ENCODE measurements at regions not wholly inside any gene's neighbourhood (a gene's known extent, or its start where the extent isn't known, plus 50 kb on each side); places are given as distances from the start of the nearest gene placed in this dataset.

GRCh38 chr18:55861266-55861665, 273.3 kb upstream of the TCF4 start:
- Histone ChIP-seq H3K36me3 (ENCODE audit: control insufficient read depth, insufficient read depth, low read length) (no peaks in the 10 kb centered on the region), H3K9ac (ENCODE audit: insufficient read depth, low read length) (no peak overlapping the region), H4K20me1 (ENCODE audit: control insufficient read depth, extremely low read depth, insufficient read depth, low read length) (no peaks in the 10 kb centered on the region), H3K9me3 (ENCODE audit: control insufficient read depth, insufficient read depth, low read depth, low read length) (no peaks in the 10 kb centered on the region), H3K27ac (ENCODE audit: insufficient read depth, low read length) (no peak overlapping the region), H3K79me2 (ENCODE audit: control insufficient read depth, insufficient read depth, low read length) (no peaks in the 10 kb centered on the region), H3K27me3 (ENCODE audit: control insufficient read depth, insufficient read depth, low read length) (no peaks in the 10 kb centered on the region), H3K4me2 (ENCODE audit: extremely low read depth, insufficient read depth, low read length) (no peak overlapping the region), H3K4me3 (replicated peaks in 1 of 4; ENCODE audit: control extremely low read depth in 1 of 4, insufficient read depth in 1 of 4, low read depth in 3 of 4, low read length in 4 of 4) (no peak overlapping the region), H2AFZ (ENCODE audit: low read length) (no peak overlapping the region), H3K4me1 (ENCODE audit: control insufficient read depth, extremely low read depth, insufficient read depth, low read length) (no peaks in the 10 kb centered on the region)
- TF ChIP-seq EZH2 (IDR thresholded peaks at IDR 0.05; ENCODE audit: low read length, missing control alignments), result no peak
- TF ChIP-seq CTCF (conservative IDR thresholded peaks at IDR 0.05 in 1 of 2, IDR thresholded peaks at IDR 0.05 in 1 of 2; ENCODE audit: low read depth in 1 of 2, low read length in 2 of 2), result peak; percentile 59 to 77
- peak; percentile 60 to 65 for DNase-seq (ENCODE audit: low read depth in 2 of 2)

GRCh38 chr18:55858661-55859515, 270.9 kb upstream of the TCF4 start:
- H3K4me2 ChIP-seq (ENCODE audit: extremely low read depth, insufficient read depth, low read length), result no peak overlapping the region
- peak in 1 of 2 donors; percentile 67 for DNase-seq (ENCODE audit: low read depth in 2 of 2)
- no peak overlapping the region for H2AFZ ChIP-seq (ENCODE audit: low read length)
- H3K79me2 ChIP-seq (ENCODE audit: control insufficient read depth, insufficient read depth, low read length), result no peaks in the 10 kb centered on the region
- H3K9ac ChIP-seq (ENCODE audit: insufficient read depth, low read length), result no peak overlapping the region
- H3K9me3 ChIP-seq (ENCODE audit: control insufficient read depth, insufficient read depth, low read depth, low read length), result no peaks in the 10 kb centered on the region
- no peak overlapping the region for H3K4me3 ChIP-seq (replicated peaks in 1 of 4; ENCODE audit: control extremely low read depth in 1 of 4, insufficient read depth in 1 of 4, low read depth in 3 of 4, low read length in 4 of 4)
- no peaks in the 10 kb centered on the region for H3K27me3 ChIP-seq (ENCODE audit: control insufficient read depth, insufficient read depth, low read length)
- no peak overlapping the region for H3K27ac ChIP-seq (ENCODE audit: insufficient read depth, low read length)
- H3K36me3 ChIP-seq (ENCODE audit: control insufficient read depth, insufficient read depth, low read length), result no peaks in the 10 kb centered on the region
- H3K4me1 ChIP-seq (ENCODE audit: control insufficient read depth, extremely low read depth, insufficient read depth, low read length), result no peaks in the 10 kb centered on the region
- no peaks in the 10 kb centered on the region for H4K20me1 ChIP-seq (ENCODE audit: control insufficient read depth, extremely low read depth, insufficient read depth, low read length)
- no peak for TF ChIP-seq EZH2 (IDR thresholded peaks at IDR 0.05; ENCODE audit: low read length, missing control alignments)
- no peak for TF ChIP-seq CTCF (conservative IDR thresholded peaks at IDR 0.05 in 1 of 2, IDR thresholded peaks at IDR 0.05 in 1 of 2; ENCODE audit: low read depth in 1 of 2, low read length in 2 of 2)

DNA sequence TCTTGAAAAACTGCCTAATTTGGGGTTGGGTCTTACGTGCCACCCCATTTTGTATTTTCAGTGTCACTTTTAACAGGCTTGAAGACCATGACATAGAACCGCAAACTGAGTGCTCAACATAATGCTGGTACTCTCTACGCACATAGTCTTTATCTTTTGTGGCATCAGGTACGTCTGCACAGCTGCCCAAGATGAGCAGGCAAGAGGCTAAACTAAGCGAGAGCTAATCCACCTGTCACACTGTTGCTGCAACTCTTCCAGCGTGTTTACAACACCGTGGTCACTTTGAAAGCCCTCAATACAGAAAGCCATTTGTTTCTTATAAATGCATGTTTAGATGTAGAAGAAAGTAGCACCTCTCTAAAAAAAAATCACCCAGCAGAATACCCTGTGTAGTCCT, 270.0 kb upstream of the TCF4 start:
- Histone ChIP-seq H3K4me3 (replicated peaks in 1 of 4; ENCODE audit: control extremely low read depth in 1 of 4, insufficient read depth in 1 of 4, low read depth in 3 of 4, low read length in 4 of 4) (no peak overlapping the region), H3K4me2 (ENCODE audit: extremely low read depth, insufficient read depth, low read length) (no peak overlapping the region), H4K20me1 (ENCODE audit: control insufficient read depth, extremely low read depth, insufficient read depth, low read length) (no peaks in the 10 kb centered on the region), H3K27me3 (ENCODE audit: control insufficient read depth, insufficient read depth, low read length) (no peaks in the 10 kb centered on the region), H3K36me3 (ENCODE audit: control insufficient read depth, insufficient read depth, low read length) (no peaks in the 10 kb centered on the region), H3K27ac (ENCODE audit: insufficient read depth, low read length) (no peak overlapping the region), H3K79me2 (ENCODE audit: control insufficient read depth, insufficient read depth, low read length) (no peaks in the 10 kb centered on the region), H3K4me1 (ENCODE audit: control insufficient read depth, extremely low read depth, insufficient read depth, low read length) (no peaks in the 10 kb centered on the region), H3K9me3 (ENCODE audit: control insufficient read depth, insufficient read depth, low read depth, low read length) (no peaks in the 10 kb centered on the region), H3K9ac (ENCODE audit: insufficient read depth, low read length) (no peak overlapping the region), H2AFZ (ENCODE audit: low read length) (no peak overlapping the region)
- TF ChIP-seq CTCF (conservative IDR thresholded peaks at IDR 0.05 in 1 of 2, IDR thresholded peaks at IDR 0.05 in 1 of 2; ENCODE audit: low read depth in 1 of 2, low read length in 2 of 2) (no peak), EZH2 (IDR thresholded peaks at IDR 0.05; ENCODE audit: low read length, missing control alignments) (no peak)
- DNase-seq (ENCODE audit: low read depth in 2 of 2), result no peak

Measured in fibroblast of lung (primary cell).